GM13977 (cell line): ENCODE measurements at regions not wholly inside any gene's neighbourhood (a gene's known extent, or its start where the extent isn't known, plus 50 kb on each side); places are given as distances from the start of the nearest gene placed in this dataset.

Source experiments
- DNase-seq: peaks from one replicate; pipeline ENCODE4 v3.0.0; 2012; ENCODE audit warnings: low spot score
- CTCF ChIP-seq: IDR thresholded peaks from 2 replicates; pipeline ENCODE4 v1.5.1; 2012; ENCODE audit warnings: mild to moderate bottlenecking, control low read depth; ENCODE audit not compliant: insufficient read depth; ENCODE audit errors: extremely low read depth, missing control alignments
- in situ Hi-C: fragments of 300-500 bp; cut with MboI; formaldehyde crosslinking; loops from one replicate; pipeline ENCODE4 v1.12.0; 2022; ENCODE audit warnings: low sequenced_read_pairs, low pct_unique_long_range_greater_than_20kb, mixed read lengths, inconsistent platforms; ENCODE audit not compliant: unreplicated experiment

DNA sequence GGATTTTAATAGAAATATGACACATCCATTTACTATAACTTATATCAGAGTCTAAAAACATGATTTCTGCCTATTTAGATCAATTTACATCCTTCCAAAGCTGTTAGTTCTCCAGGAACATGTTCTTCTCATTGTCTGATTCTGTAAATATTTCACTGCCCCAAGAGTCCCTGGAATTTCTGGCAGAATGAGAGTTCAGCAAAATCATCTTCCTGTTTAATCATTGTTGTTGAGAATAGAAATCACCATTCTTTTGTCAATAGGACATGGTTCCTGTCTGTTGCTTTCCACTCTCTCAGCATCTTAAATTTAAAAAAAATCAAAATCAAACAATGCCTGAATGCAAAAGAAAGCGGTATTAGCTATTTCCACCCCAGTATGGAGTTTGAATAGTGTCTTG, 172.8 kb upstream of the FRMPD4 start:
- in situ Hi-C loops, result no loop called here
- TF ChIP-seq CTCF, result no peak
- DNase-seq, result no peak

- no peak for DNase-seq
- in situ Hi-C loops, result no loop called here
These were observed 170.0 kb upstream of the FRMPD4 start for GRCh38 chrX:11967986-11968869.

DNA sequence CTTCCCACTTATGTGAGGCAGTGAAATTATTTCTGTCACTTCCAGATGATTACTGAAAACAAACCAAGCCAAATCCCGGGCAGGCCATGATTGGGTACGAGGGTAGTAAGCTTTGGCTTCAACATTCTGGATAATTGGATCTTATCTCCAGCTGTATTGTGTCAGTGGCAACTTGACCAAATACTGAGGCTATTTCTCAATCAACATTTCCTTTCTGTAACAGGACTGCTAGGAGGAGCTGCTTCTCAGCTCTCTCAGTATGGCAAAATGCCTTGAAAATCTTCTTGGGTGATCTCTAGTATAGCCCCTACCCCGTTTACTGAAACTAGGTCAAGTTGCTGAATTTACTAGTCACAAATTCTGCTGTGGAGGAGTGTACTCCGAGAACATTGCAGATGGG, 169.3 kb upstream of the FRMPD4 start:
- DNase-seq, result no peak
- no peak for TF ChIP-seq CTCF
- in situ Hi-C loops, result no loop called here

More at GRCh38 chrX:11967986-11968869, 170.0 kb upstream of the FRMPD4 start:
- TF ChIP-seq CTCF, result no peak

DNA sequence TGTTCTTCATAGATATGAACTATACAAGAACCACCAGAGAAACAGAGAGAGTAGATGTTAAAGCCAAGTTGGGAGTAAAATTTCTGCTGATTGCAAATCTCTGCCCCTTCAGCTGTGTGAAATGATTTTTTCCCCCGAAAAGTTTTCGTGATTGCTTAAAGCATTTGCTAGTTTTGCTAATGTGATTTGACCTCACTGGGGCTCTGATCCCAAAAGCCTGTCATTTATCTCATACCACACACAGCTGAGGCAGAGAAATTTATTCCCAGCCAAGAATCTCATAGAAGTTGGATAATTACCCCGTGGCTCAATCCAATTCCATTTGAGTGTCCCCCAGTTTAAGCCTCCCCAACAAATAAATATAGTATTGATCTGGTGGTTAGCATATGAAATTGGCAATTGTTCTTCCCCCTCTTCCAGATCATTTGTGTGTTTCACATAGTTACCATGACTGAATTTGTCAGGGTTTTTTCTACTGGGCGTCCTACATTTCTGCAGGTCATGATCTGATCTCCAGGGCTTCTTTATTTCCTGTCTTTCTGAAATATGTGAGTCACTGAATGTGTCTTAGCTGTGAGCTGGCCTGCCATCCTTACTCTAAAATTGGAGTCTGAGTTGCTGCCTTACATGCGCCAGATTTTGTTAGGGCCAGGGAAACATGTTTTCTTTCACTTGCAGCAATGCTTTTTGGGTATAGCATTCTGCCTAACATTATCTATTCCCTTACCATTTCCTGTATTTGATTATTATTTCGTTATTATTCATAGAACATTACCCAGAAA, 167.5 kb upstream of the FRMPD4 start:
- in situ Hi-C loops, result no loop called here
- no peak for DNase-seq

DNA sequence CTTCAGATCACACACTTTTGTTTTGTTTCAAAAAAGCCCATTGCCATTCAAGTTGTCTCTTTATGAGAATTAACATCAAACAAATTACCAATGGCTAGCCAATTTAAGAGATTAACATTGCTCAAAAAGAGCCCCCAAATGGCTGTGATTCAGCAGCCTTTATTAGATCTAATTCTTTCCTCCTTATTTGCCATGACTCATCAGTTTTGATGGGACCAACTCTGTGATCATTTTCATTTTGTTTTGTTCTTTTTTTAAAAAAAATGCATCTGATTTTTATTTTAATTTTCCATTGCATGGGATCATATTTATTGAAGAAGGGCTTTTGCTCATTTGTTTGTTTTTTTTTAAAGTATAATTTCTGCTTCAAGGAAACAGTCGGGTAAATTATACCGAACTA, 161.6 kb upstream of the FRMPD4 start:
- in situ Hi-C loops, result no loop called here
- no peak for TF ChIP-seq CTCF
- no peak for DNase-seq

More for the DNA sequence above, 167.5 kb upstream of the FRMPD4 start:
- no peak for TF ChIP-seq CTCF

DNA sequence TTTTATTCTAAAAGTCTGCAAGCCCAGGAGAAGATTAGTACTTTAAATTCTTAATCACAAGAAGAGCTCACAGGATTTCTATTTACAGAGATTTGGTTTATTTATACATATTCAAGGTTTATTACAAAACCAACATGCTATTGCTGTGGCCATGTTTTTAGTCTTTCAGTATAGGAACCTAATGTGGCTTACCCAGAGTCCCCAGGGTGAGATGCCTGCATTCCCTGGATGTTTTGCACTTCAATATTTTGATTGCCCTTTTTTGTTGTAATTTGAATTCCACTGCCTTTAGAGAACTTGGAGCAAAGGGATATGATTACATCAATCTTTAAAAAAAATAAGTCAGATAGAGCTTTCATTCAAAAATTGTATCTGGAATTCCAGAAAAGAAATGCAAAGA, 146.0 kb upstream of the FRMPD4 start:
- TF ChIP-seq CTCF, result no peak
- no peak for DNase-seq
- in situ Hi-C loops, result no loop called here
